ENCODE measurements at regions not wholly inside any gene's neighbourhood (a gene's known extent, or its start where the extent isn't known, plus 50 kb on each side); places are given as distances from the start of the nearest gene placed in this dataset.
"Not testable (repeated sequence)": the region's sequence is repeated elsewhere in the genome, so short reads cannot be mapped to it uniquely, and the experiment has no call there.

GRCh38 chr4:188959424-188959823, 820.2 kb downstream of the TRIML1 start:
- H3K36me3 ChIP-seq: no peaks in the 10 kb centered on the region
- TF ChIP-seq, protein P1, sequence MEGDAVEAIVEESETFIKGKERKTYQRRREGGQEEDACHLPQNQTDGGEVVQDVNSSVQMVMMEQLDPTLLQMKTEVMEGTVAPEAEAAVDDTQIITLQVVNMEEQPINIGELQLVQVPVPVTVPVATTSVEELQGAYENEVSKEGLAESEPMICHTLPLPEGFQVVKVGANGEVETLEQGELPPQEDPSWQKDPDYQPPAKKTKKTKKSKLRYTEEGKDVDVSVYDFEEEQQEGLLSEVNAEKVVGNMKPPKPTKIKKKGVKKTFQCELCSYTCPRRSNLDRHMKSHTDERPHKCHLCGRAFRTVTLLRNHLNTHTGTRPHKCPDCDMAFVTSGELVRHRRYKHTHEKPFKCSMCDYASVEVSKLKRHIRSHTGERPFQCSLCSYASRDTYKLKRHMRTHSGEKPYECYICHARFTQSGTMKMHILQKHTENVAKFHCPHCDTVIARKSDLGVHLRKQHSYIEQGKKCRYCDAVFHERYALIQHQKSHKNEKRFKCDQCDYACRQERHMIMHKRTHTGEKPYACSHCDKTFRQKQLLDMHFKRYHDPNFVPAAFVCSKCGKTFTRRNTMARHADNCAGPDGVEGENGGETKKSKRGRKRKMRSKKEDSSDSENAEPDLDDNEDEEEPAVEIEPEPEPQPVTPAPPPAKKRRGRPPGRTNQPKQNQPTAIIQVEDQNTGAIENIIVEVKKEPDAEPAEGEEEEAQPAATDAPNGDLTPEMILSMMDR (IDR thresholded peaks at IDR 0.05): no peak
- H3K9me3 ChIP-seq: no peaks in the 10 kb centered on the region
- H3K27me3 ChIP-seq: no peaks in the 10 kb centered on the region
- no peak overlapping the region for H3K4me3 ChIP-seq (ENCODE audit: low read depth in 1 of 2, low read length in 1 of 2)
- no peak overlapping the region for H3K27ac ChIP-seq
- no peaks in the 10 kb centered on the region for H3K4me1 ChIP-seq (ENCODE audit: control insufficient read depth in 1 of 2, insufficient read depth in 1 of 2, low read depth in 1 of 2, low read length in 1 of 2)

DNA sequence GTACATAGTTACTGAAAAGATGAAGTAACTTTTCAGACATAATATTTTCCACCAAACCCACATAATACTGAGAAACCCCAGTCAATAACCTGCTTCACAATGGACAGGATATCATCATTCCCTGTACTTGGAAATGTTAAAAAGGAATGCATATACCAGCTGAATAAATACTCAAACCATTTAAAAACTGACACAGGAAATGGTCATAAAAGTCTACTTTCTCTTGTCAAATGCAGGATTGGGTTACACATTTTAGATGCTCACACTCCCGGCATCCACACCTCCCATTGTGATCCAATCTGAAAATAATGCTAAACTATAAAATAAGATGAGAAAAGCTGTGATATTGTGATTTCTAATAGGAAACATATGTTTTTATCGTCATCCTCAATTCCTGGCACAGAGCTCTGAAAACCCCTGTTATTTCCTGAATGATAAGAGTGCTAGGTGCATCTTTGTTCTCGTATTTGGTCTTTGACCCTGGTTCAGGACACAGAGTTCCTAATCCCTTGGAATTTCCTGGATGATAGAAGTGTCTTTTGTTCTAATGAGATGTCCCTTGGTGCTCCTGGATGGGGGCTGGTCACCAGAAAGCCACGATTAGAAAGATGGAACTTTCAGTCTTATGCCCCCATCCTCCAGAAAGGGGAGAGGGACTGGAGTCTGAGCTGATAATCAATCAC, 821.3 kb downstream of the TRIML1 start:
- no peaks in the 10 kb centered on the region for H3K4me1 ChIP-seq (ENCODE audit: control insufficient read depth in 1 of 2, insufficient read depth in 1 of 2, low read depth in 1 of 2, low read length in 1 of 2)
- no peak overlapping the region for H3K4me3 ChIP-seq (ENCODE audit: low read depth in 1 of 2, low read length in 1 of 2)

DNA sequence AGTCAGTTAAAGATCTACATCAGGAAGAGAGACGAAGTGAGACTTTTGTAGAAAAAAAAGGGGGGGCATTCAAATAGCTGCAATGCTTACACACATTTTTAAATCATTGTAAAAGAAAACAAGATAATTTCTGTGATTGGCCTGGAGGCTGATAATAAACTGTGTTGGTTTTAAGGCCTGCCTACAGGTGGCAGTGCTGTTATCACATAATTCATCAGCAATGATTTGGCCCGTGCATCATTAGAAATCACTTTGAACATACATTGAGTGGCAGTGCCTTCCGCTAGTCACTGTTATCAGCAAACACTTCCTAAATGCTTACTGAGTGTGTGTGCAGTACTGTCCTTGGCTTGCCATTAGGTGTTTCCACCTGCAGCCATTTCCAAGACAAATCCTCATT, 831.9 kb downstream of the TRIML1 start:
- Histone ChIP-seq H3K4me3 (ENCODE audit: low read depth in 1 of 2, low read length in 1 of 2) (no peak overlapping the region), H3K27ac (no peak overlapping the region), H3K4me1 (ENCODE audit: control insufficient read depth in 1 of 2, insufficient read depth in 1 of 2, low read depth in 1 of 2, low read length in 1 of 2) (no peaks in the 10 kb centered on the region), H3K27me3 (no peaks in the 10 kb centered on the region), H3K9me3 (no peaks in the 10 kb centered on the region), H3K36me3 (no peaks in the 10 kb centered on the region)
- TF ChIP-seq, protein P1 (IDR thresholded peaks at IDR 0.05): no peak

More for the DNA sequence above, 821.3 kb downstream of the TRIML1 start:
- H3K9me3 ChIP-seq: no peaks in the 10 kb centered on the region
- no peaks in the 10 kb centered on the region for H3K27me3 ChIP-seq
- H3K36me3 ChIP-seq: no peaks in the 10 kb centered on the region
- H3K27ac ChIP-seq: no peak overlapping the region
- TF ChIP-seq, protein P1 (IDR thresholded peaks at IDR 0.05): no peak

GRCh38 chr4:188975271-188975670, 836.0 kb downstream of the TRIML1 start:
- TF ChIP-seq, protein P1 (IDR thresholded peaks at IDR 0.05): no peak
- Histone ChIP-seq H3K9me3 (no peaks in the 10 kb centered on the region), H3K36me3 (no peaks in the 10 kb centered on the region), H3K27ac (no peak overlapping the region), H3K4me3 (ENCODE audit: low read depth in 1 of 2, low read length in 1 of 2) (no peak overlapping the region), H3K4me1 (ENCODE audit: control insufficient read depth in 1 of 2, insufficient read depth in 1 of 2, low read depth in 1 of 2, low read length in 1 of 2) (no peaks in the 10 kb centered on the region), H3K27me3 (no peaks in the 10 kb centered on the region)

- Histone ChIP-seq H3K9me3 (no peaks in the 10 kb centered on the region), H3K4me1 (ENCODE audit: control insufficient read depth in 1 of 2, insufficient read depth in 1 of 2, low read depth in 1 of 2, low read length in 1 of 2) (no peaks in the 10 kb centered on the region), H3K36me3 (no peaks in the 10 kb centered on the region), H3K27me3 (no peaks in the 10 kb centered on the region), H3K27ac (no peak overlapping the region), H3K4me3 (ENCODE audit: low read depth in 1 of 2, low read length in 1 of 2) (no peak overlapping the region)
- TF ChIP-seq, protein P1 (IDR thresholded peaks at IDR 0.05): no peak
Observed at GRCh38 chr4:188976644-188977115, 837.4 kb downstream of the TRIML1 start.

- H3K4me3 ChIP-seq (ENCODE audit: low read depth in 1 of 2, low read length in 1 of 2); H3K36me3 ChIP-seq; H3K9me3 ChIP-seq; H3K27ac ChIP-seq; H3K27me3 ChIP-seq; H3K4me1 ChIP-seq (ENCODE audit: control insufficient read depth in 1 of 2, insufficient read depth in 1 of 2, low read depth in 1 of 2, low read length in 1 of 2): not testable (repeated sequence)
Observed at GRCh38 chr4:188977232-188977631, 838.0 kb downstream of the TRIML1 start.

All from neutrophil (primary cell).